Activated naive CD8-positive, alpha-beta T cell treated with anti-CD3 and anti-CD28 coated beads, Interleukin-2, amount 10 ng/mL, durations not matched to agents 7 days and 5 days (primary cell): ENCODE measurements at regions not wholly inside any gene's neighbourhood (a gene's known extent, or its start where the extent isn't known, plus 50 kb on each side); places are given as distances from the start of the nearest gene placed in this dataset.

Experiments
- ATAC-seq: fragments of 150-1000 bp; cut with Tn5 transposase; one replicate; pipeline ENCODE4 v1.10.0; 2021; ENCODE audit warnings: low read depth, moderate library complexity
- POLR2A ChIA-PET: fragments of 350-600 bp; sonication (Branson Sonifier 250); formaldehyde crosslinking; loops from one replicate; lab custom pipeline; 2021; ENCODE audit warnings: antibody characterized with exemption; lab: Charles Lee
- DNase-seq: peaks from one replicate; pipeline ENCODE4 v3.0.0; 2021
- H3K27ac Mint-ChIP-seq: one replicate; pipeline ENCODE4 v1.8.0; 2022; ENCODE audit warnings: mild to moderate bottlenecking, mixed read lengths
- H3K27me3 Mint-ChIP-seq: one replicate; pipeline ENCODE4 v1.8.0; 2022; ENCODE audit warnings: mild to moderate bottlenecking, moderate library complexity, mixed read lengths
- H3K36me3 Mint-ChIP-seq: one replicate; pipeline ENCODE4 v1.8.0; 2021; ENCODE audit warnings: mild to moderate bottlenecking, mixed read lengths
- H3K4me1 Mint-ChIP-seq: one replicate; pipeline ENCODE4 v1.8.0; 2021; ENCODE audit warnings: mixed read lengths
- H3K4me3 Mint-ChIP-seq: one replicate; pipeline ENCODE4 v1.8.0; 2022; ENCODE audit warnings: mild to moderate bottlenecking, moderate library complexity, mixed read lengths
- H3K9me3 Mint-ChIP-seq: one replicate; pipeline ENCODE4 v1.8.0; 2021; ENCODE audit warnings: mixed read lengths

GRCh38 chr7:89757910-89758309 lies 396.4 kb upstream of the STEAP1 start:
- H3K4me3 Mint-ChIP-seq = no peak overlapping the region
- H3K9me3 Mint-ChIP-seq = no peaks in the 10 kb centered on the region
- H3K36me3 Mint-ChIP-seq = no peaks in the 10 kb centered on the region
- POLR2A ChIA-PET = no interaction called here
- DNase-seq (no peak), ATAC-seq (no peak)
- no peaks in the 10 kb centered on the region for H3K27me3 Mint-ChIP-seq
- H3K27ac Mint-ChIP-seq = no peak overlapping the region
- H3K4me1 Mint-ChIP-seq = no peaks in the 10 kb centered on the region

GRCh38 chr7:89760690-89761089 lies 393.6 kb upstream of the STEAP1 start:
- no peaks in the 10 kb centered on the region for H3K4me1 Mint-ChIP-seq
- H3K27me3 Mint-ChIP-seq = no peaks in the 10 kb centered on the region
- no peak overlapping the region for H3K27ac Mint-ChIP-seq
- H3K36me3 Mint-ChIP-seq = no peaks in the 10 kb centered on the region
- no peaks in the 10 kb centered on the region for H3K9me3 Mint-ChIP-seq
- POLR2A ChIA-PET = no interaction called here
- DNase-seq (no peak), ATAC-seq (no peak)
- no peak overlapping the region for H3K4me3 Mint-ChIP-seq

GRCh38 chr7:89761173-89761572 lies 393.1 kb upstream of the STEAP1 start:
- Mint-ChIP-seq H3K9me3 (no peaks in the 10 kb centered on the region), H3K27ac (no peak overlapping the region), H3K4me3 (no peak overlapping the region), H3K36me3 (no peaks in the 10 kb centered on the region), H3K27me3 (no peaks in the 10 kb centered on the region), H3K4me1 (no peaks in the 10 kb centered on the region)
- POLR2A ChIA-PET = no interaction called here
- no peak for DNase-seq
- no peak for ATAC-seq

- Mint-ChIP-seq H3K4me3 (no peak overlapping the region), H3K36me3 (no peaks in the 10 kb centered on the region), H3K4me1 (no peaks in the 10 kb centered on the region), H3K27me3 (no peaks in the 10 kb centered on the region), H3K9me3 (no peaks in the 10 kb centered on the region), H3K27ac (no peak overlapping the region)
- ATAC-seq (no peak), DNase-seq (no peak)
- POLR2A ChIA-PET = no interaction called here
These were observed 384.1 kb upstream of the STEAP1 start for GRCh38 chr7:89770161-89770560.

- H3K27ac Mint-ChIP-seq = no peak overlapping the region
- DNase-seq (no peak), ATAC-seq (no peak)
- no peaks in the 10 kb centered on the region for H3K4me1 Mint-ChIP-seq
- H3K36me3 Mint-ChIP-seq = no peaks in the 10 kb centered on the region
- no peak overlapping the region for H3K4me3 Mint-ChIP-seq
- POLR2A ChIA-PET = no interaction called here
- no peaks in the 10 kb centered on the region for H3K27me3 Mint-ChIP-seq
- no peaks in the 10 kb centered on the region for H3K9me3 Mint-ChIP-seq
These were observed 383.1 kb upstream of the STEAP1 start for GRCh38 chr7:89771003-89771636.

- H3K27ac Mint-ChIP-seq = no peak overlapping the region
- DNase-seq = no peak
- no peaks in the 10 kb centered on the region for H3K27me3 Mint-ChIP-seq
- H3K4me1 Mint-ChIP-seq = no peaks in the 10 kb centered on the region
- H3K4me3 Mint-ChIP-seq = no peak overlapping the region
- H3K36me3 Mint-ChIP-seq = no peaks in the 10 kb centered on the region
- no peaks in the 10 kb centered on the region for H3K9me3 Mint-ChIP-seq
- no peak for ATAC-seq
- POLR2A ChIA-PET = no interaction called here
These were observed 382.0 kb upstream of the STEAP1 start for GRCh38 chr7:89772276-89772675.

- no peaks in the 10 kb centered on the region for H3K4me1 Mint-ChIP-seq
- DNase-seq (no peak), ATAC-seq (no peak)
- POLR2A ChIA-PET = no interaction called here
- no peak overlapping the region for H3K27ac Mint-ChIP-seq
- no peaks in the 10 kb centered on the region for H3K9me3 Mint-ChIP-seq
- no peak overlapping the region for H3K4me3 Mint-ChIP-seq
- H3K36me3 Mint-ChIP-seq = no peaks in the 10 kb centered on the region
- H3K27me3 Mint-ChIP-seq = no peaks in the 10 kb centered on the region
These were observed 380.7 kb upstream of the STEAP1 start for GRCh38 chr7:89773611-89774010.

GRCh38 chr7:89775459-89775858 lies 378.8 kb upstream of the STEAP1 start:
- no peak overlapping the region for H3K4me3 Mint-ChIP-seq
- no peaks in the 10 kb centered on the region for H3K27me3 Mint-ChIP-seq
- no peaks in the 10 kb centered on the region for H3K9me3 Mint-ChIP-seq
- POLR2A ChIA-PET = no interaction called here
- ATAC-seq (no peak), DNase-seq (no peak)
- no peak overlapping the region for H3K27ac Mint-ChIP-seq
- H3K4me1 Mint-ChIP-seq = no peaks in the 10 kb centered on the region
- no peaks in the 10 kb centered on the region for H3K36me3 Mint-ChIP-seq

GRCh38 chr7:89776980-89777379 lies 377.3 kb upstream of the STEAP1 start:
- no peaks in the 10 kb centered on the region for H3K27me3 Mint-ChIP-seq
- no peak overlapping the region for H3K4me3 Mint-ChIP-seq
- POLR2A ChIA-PET = no interaction called here
- H3K27ac Mint-ChIP-seq = no peak overlapping the region
- no peaks in the 10 kb centered on the region for H3K9me3 Mint-ChIP-seq
- H3K4me1 Mint-ChIP-seq = no peaks in the 10 kb centered on the region
- DNase-seq = no peak
- H3K36me3 Mint-ChIP-seq = no peaks in the 10 kb centered on the region
- ATAC-seq = no peak

GRCh38 chr7:89777499-89777898 lies 376.8 kb upstream of the STEAP1 start:
- H3K27ac Mint-ChIP-seq = no peak overlapping the region
- POLR2A ChIA-PET = no interaction called here
- no peaks in the 10 kb centered on the region for H3K9me3 Mint-ChIP-seq
- DNase-seq = no peak
- no peaks in the 10 kb centered on the region for H3K4me1 Mint-ChIP-seq
- H3K4me3 Mint-ChIP-seq = no peak overlapping the region
- no peak for ATAC-seq
- H3K36me3 Mint-ChIP-seq = no peaks in the 10 kb centered on the region
- H3K27me3 Mint-ChIP-seq = no peaks in the 10 kb centered on the region

GRCh38 chr7:89780291-89780690 lies 374.0 kb upstream of the STEAP1 start:
- POLR2A ChIA-PET = no interaction called here
- Mint-ChIP-seq H3K27me3 (no peaks in the 10 kb centered on the region), H3K4me1 (no peaks in the 10 kb centered on the region), H3K9me3 (no peaks in the 10 kb centered on the region), H3K36me3 (no peaks in the 10 kb centered on the region), H3K4me3 (no peak overlapping the region), H3K27ac (no peak overlapping the region)
- ATAC-seq = no peak
- no peak for DNase-seq

- POLR2A ChIA-PET = no interaction called here
- no peaks in the 10 kb centered on the region for H3K4me1 Mint-ChIP-seq
- DNase-seq (no peak), ATAC-seq (no peak)
- H3K27me3 Mint-ChIP-seq = no peaks in the 10 kb centered on the region
- H3K27ac Mint-ChIP-seq = no peak overlapping the region
- H3K4me3 Mint-ChIP-seq = no peak overlapping the region
- H3K36me3 Mint-ChIP-seq = no peaks in the 10 kb centered on the region
- no peaks in the 10 kb centered on the region for H3K9me3 Mint-ChIP-seq
These were observed 357.8 kb upstream of the STEAP1 start for GRCh38 chr7:89796481-89796880.

GRCh38 chr7:89797965-89798598 lies 356.2 kb upstream of the STEAP1 start:
- DNase-seq (no peak), ATAC-seq (no peak)
- POLR2A ChIA-PET = no interaction called here
- no peak overlapping the region for H3K27ac Mint-ChIP-seq
- H3K9me3 Mint-ChIP-seq = no peaks in the 10 kb centered on the region
- no peaks in the 10 kb centered on the region for H3K36me3 Mint-ChIP-seq
- H3K27me3 Mint-ChIP-seq = no peaks in the 10 kb centered on the region
- H3K4me3 Mint-ChIP-seq = no peak overlapping the region
- no peaks in the 10 kb centered on the region for H3K4me1 Mint-ChIP-seq

- ATAC-seq = no peak
- POLR2A ChIA-PET = no interaction called here
- Mint-ChIP-seq H3K4me3 (no peak overlapping the region), H3K9me3 (no peaks in the 10 kb centered on the region), H3K27me3 (no peaks in the 10 kb centered on the region), H3K4me1 (no peaks in the 10 kb centered on the region), H3K36me3 (no peaks in the 10 kb centered on the region), H3K27ac (no peak overlapping the region)
- no peak for DNase-seq
These were observed 355.7 kb upstream of the STEAP1 start for GRCh38 chr7:89798599-89798996.
